GM20431 (cell line): ENCODE measurements at regions not wholly inside any gene's neighbourhood (a gene's known extent, or its start where the extent isn't known, plus 50 kb on each side); places are given as distances from the start of the nearest gene placed in this dataset.

Experiments used
- in situ Hi-C: fragments of 300-500 bp; cut with MseI, MboI; formaldehyde crosslinking; loops from one replicate; pipeline ENCODE4 v1.15.0; 2020; ENCODE audit warnings: low sequenced_read_pairs; ENCODE audit not compliant: unreplicated experiment

DNA sequence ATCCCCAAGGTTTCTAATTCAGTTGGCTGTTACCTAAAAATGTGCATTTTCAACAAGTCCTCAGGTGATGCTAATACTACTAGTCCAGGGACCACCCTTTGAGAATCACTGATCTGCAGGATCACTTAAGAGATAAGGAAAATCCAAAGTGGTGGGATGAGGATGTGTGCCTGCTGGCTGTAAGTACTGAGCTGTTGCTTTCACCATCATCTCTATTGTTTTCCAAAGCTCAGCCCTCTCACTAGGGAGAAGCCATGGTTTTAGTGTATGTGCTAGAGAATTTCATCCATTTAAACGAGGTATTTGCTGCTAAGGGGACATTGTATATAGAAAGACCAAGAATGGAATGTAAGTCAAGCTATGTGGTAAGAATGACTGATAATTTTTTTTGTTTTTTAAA lies 202.3 kb downstream of the KIF21A start:
- in situ Hi-C loops, result no loop called here

DNA sequence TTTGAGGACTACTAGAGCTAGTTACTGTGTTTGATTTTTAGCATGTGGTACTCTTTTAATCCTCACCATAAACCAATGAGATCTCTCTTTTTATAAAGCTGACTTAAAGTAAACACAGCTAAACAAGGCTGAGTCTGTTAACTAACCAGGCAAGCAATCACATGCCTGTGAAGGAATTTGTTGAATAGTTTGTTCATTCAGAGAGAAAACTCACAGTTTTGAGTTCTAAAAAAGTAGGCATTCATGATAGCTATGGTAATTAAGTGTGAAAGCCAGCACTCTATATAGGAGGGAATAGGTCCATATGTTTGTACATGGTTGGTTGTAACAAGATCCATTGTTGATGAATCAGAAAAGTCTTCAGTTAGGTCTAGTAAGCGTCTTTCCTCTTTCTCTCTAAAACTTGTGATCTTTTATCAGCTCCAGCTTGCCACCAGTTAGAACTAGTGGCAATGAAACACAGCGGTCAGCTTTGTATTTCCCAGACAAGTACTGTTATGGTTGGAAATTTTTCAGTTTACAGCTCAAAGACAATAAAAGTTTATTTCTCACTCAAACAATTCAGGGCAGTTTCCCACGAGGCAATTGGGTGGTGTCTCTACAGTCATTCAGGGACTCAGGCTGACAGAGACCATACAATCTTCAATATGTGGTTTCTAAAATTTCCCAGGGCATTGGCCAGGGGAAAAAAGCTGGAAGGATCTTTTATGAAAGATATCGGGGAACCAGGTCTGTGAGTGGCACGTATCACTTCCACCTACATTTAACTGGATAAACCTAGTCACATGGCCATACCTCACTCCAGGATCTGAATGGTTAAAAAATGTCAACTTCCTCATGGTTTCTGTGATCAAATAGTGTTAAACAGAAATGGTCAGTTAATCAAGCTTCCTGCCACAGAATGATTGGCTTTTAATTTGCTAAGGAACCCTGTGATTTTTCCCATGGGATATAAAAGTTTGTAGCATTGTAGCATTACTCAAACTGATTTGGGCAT lies 203.1 kb downstream of the KIF21A start:
- in situ Hi-C loops, result no loop called here

DNA sequence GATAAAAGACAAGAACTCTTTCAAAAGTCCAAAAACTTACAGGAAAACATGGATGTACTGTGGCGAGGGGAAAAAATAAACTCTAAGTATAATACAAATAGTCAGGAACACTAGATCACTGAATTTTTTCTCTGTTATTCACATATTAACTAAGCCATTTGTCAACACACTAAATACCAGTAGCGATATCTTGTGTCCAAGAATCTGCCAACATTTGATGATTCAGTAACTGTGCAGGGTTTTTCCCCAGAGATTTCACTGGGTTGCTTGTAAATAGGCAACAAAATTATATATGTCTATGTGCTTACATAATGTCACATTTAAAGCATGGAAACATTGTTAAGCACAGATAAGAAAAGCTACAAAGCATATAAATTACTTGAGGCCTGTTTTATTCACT lies 205.9 kb downstream of the KIF21A start:
- in situ Hi-C loops, result no loop called here

DNA sequence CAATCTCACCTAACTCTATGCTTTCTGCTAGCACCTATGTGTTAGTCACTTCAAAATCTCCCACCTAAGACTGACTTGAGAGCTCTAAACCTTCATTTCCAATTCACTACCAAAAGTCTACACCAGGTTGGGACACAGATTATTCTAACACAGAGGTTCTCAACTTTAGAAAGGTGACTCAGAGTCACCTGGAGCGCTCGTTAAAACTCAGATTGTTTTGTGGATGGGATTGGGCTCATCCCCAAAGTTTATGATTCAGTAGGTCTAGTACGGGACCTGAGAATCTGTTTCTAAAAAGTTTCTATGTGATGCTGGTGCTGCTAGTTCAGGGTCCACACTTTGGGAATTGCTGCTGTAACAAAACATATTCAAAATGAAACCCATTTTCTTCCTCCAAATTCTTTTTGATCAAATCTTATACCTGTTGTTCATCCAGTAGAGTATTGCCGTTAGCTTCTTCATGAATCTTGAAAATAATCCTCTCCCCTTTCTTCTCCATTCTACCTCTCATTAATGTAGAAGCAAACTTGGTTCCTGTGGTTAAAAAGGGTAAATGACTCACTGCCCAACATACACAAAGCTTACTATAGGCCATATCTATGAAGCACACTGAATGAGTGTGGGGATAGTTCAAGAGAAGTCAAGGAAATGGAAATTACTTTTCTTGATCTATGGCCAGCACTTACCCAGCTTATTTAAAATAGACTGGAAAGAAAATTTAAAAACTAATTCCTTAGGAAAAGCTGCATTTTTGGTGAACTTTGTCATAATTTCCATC lies 206.7 kb downstream of the KIF21A start:
- in situ Hi-C loops, result no loop called here

DNA sequence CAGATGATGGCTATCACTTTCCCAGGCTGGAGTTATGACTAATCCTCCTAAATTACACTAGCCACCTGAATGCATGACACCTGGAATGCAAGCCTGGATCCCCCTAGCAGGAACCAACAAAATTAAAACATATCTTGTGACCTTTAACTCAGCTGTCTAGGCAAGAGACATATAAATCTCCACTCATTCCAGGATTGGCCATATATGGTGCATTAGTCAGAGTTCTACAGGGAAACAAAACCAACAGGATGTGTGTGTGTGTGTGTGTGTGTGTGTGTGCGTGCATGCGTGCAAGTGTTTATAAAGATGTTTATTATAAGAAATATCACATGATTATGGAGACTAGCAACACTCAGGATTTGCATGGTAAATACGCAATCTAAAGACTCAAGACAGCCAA lies 212.8 kb downstream of the KIF21A start:
- in situ Hi-C loops, result no loop called here

DNA sequence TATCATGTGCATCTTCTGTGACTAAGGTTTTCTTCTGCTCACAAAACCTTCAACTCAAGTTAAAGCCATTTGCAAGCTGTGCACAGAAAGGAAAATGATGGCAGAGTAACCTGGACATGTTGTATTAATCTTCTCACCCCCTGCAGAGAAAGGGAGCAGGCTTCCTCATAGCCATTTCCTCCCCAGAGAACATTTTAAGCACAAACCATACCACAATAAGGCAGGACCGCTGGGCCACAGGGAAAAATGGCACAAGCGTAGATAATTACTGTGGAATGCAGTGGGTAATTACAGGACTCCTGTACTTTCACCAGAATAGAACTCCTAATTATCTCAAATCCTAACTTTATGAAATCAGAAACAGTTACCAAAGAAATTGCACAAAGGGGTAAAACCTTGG lies 215.7 kb downstream of the KIF21A start:
- in situ Hi-C loops, result no loop called here

DNA sequence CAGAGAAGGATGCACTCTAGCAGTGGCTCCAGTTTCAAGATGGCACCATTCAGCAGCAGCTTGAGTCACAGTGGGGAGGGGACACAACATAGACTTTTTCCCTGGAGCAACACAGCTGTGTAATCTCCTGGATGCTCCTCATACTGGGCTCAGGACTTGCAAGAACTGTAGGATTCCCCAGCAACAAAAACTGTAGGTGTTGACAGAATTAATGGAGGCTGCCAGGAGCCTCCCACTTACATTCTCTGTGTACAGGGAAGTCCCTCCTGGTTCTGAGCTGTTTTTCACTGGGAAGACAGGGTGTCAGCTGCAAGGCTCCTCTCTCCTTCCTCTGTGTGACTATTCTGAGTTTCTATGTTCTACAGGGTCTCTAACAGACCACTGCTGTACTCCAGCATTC lies 217.9 kb downstream of the KIF21A start:
- in situ Hi-C loops, result no loop called here

DNA sequence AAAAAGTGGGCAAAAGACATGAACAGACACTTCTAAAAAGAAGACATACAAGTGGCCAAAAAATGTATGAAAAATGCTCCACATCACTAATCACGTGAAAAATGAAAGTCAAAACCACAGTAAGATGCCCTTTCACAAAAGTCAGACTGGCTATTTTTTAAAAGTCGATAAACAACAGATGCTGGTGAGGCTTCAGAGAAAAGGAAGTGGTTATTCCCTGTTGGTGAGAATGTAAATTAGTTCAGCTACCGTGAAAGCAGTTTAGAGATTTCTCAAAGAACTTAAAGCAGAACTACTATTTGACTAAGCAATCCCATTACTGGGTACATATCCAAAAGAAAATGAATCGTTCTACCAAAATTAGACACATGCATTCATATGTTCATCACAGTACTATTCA lies 237.0 kb downstream of the KIF21A start:
- in situ Hi-C loops, result no loop called here

DNA sequence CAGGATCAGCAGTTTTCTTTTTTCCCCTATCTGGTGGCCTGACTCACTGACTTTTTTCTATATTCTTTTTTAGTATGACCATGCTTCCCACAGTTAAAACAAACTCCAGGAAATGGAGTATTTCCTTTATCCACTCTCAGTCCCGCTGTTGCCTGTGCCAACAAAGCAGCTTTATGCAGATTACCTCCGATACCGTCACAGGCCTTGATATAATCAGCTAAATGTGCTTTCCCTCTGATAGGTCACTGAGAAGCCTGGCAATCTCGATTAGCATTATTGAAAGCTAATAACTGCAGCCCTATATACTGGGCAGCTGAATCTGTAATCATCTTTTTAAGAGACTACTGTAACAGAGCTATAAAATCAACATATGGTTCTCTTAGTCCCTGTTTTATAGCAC lies 243.6 kb downstream of the KIF21A start:
- in situ Hi-C loops, result no loop called here

DNA sequence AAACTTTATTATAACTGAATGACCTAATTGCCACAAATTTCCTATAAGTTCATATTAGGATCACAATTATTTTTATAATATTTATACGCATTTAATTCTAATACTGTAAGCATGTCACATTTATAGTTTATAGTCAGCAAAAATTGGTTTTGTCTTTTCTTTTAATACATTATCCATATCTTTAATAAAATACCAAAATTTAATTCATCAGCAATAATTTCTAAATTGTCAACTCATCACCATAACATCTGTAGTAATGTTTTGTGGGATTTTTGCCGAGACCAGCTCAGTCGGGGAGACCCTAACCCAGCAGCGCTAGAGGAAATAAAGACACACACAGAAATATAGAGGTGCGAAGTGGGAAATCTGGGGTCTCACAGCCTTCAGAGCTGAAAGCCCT lies 254.2 kb downstream of the KIF21A start:
- in situ Hi-C loops, result no loop called here

DNA sequence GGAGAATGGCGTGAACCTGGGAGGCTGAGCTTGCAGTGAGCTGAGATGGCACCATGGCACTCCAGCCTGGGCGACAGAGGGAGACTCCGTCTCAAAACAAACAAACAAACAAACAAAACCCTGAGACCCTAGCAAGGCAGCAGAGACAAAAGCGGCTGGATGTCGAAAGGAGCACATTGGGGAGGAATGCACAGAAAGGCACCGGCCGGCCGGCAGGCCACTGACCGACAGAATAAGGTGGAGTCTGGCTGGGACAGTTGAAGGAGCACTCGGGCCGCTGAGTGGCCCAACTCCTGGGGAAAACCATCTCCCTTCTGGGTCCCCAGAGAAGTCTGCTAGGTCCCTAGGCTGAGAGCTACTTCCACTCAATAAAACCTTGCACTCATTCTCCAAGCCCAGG lies 256.2 kb downstream of the KIF21A start:
- in situ Hi-C loops, result no loop called here

DNA sequence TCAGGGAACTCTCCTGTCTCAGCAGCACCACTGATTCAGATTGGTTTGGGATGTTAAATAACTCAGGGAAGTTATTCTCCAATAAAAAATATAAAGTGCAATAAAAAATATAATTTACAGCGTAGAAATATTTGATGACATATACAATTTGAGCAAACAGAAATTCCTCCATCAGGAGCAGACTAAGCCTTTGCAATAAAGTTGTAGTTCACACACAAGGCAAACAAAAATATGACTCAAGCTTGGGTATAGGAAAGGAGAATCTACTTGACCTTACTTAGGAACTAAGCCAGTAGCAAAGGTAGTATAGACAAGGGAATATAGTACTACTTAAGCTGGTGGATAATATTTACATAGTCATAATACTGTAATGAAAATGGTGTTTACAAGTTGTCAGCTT lies 264.1 kb downstream of the KIF21A start:
- in situ Hi-C loops, result no loop called here

DNA sequence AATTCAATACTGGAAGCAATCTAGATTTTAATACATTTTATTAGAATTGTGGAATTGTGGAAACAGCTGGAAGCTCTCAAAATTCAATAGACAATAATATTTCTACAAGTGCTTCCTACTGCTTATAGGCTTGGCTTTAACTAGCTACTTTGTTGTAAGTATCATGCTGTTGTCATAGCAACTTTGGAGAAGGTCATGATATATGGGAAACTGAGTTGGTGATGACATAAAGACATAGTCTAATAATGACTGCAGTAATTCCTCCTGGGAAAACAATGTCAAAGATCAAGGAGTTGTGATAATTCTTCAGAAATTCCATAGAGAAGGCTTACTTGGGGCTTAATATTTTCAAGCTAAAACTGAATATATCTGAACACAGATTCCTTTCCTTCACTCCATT lies 266.6 kb downstream of the KIF21A start:
- in situ Hi-C loops, result no loop called here

DNA sequence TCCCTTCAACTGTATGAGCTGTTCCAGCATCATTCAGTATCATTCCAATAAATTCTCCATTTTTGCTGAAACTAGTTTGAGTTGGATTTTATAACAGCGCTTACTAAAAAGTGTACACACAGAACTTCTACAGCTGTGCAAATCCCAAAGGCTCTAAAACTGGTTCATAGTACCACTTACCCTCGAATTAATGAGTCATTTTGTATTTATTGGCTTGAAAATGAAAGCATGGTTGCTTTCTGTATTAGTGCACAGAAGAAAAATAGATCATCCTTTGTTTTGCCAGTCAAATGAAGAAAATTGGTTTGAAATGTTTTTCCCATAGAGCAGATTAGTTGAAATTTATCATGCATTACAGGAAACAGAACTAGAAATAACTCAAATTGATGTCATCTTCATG lies 268.3 kb upstream of the CPNE8 start:
- in situ Hi-C loops, result no loop called here

DNA sequence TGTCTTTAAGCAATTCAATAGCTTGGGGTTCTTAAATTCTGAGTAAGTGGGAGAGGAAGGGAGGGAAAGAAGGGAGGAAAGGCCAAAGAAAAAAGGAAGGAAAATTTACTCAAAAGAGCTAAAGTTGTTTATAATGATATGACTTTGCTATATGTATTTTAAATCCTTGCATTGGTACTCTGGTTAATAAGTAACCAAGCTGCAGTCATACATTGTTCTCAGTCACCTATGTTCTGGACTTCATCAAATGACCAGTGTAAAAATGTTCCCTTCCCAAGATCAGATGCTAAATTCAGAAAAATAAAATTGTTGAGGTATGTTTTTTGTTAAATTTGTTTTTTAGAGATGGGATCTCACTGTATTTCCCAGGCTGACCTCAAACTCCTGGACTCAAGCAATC lies 259.9 kb upstream of the CPNE8 start:
- in situ Hi-C loops, result no loop called here

DNA sequence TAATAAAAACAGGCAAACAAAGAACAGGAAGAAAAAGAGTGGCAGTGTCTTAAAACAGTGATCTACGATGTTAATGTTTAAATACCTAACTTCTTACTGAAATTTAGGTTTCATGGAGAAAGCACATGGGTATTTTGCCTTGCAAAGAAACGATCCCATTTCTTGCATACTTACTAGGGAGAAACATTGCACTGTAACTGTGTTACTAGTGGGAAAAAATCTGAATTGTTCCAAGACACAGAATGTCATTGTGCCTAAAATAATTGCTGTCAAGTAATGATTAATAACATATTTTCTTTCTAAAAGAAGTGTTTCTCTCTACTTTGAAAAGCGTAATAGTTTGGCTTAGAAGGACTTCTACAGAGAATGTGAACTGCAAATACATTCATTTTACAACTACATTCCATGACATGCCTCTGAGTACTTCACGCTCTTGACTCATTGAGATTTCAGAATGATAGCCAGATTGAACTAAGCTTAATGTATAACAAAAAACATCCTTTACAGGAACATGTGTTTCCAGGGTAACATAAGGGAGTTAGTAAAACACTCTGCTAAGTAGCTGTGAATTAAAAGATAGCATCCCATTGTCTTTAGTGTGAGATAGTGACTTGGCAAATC lies 256.2 kb upstream of the CPNE8 start:
- in situ Hi-C loops, result no loop called here

DNA sequence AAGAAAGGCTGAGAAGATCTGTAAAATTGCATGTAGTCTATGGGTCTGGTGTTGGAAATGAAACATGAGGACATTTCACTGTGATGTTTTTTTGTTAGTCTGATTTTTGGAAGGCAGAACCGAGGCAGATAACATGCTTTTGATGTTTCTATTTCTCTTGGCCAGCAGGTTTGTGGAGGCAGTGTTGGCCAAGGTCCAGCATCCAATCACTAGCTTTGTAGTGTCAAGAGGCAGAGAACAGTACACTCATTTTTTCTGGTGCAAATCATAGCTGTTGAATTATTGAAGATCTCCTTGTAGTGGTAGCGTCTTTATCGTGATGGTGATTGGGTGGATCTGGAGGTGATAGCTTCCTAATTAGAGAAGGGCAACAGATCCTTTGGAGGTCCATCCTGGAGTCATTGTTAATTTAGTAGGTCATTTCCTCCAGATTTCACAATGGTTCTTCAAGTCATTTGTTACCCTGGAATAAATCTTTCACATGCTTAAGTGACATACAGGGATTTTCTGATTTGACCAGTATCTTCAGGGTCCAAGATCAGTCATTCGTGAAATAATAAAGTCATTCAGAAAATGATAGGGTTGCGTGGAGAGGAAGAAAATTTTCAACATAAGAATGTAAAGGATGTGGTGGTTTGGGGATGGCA lies 252.4 kb upstream of the CPNE8 start:
- in situ Hi-C loops, result no loop called here

DNA sequence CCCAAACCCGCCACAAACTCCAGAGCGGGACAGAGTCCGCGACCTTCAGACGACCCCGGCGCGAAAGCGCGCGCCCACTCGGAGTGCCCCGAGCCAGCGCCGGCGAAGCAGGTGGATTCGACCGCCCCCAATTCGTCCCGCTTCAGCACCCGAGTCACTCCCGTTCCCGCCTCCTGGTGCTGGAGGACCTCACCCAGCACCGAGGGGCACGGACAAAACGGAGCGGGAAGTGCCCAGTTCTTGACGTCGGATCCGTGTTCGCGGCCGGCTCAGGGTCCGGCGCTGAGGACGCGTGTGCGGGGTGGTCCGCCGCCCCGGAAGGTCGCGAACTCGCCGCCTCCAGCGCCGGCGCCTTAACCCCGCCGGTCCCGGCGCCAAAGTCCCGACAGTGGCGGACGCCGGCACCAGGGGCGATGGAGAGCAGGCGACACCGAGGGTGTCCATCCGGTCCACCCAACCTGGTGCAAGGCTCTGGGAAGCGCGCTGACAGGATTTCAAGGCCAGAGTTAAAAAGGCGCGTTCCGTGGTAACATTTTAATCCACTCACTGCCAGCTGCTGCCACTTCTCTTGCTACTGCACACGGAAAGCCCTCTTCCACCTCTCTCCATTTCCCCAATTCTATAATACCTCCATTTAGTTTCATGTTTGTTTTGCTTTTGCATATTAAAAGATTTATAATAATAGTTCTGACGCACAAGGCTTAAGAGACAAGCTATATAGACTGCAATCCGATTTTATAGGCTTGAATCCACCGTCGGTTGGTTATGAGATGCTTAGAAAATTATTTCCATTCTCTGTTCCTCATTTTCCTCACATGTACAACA lies 240.0 kb upstream of the CPNE8 start:
- in situ Hi-C loops, result no loop called here

DNA sequence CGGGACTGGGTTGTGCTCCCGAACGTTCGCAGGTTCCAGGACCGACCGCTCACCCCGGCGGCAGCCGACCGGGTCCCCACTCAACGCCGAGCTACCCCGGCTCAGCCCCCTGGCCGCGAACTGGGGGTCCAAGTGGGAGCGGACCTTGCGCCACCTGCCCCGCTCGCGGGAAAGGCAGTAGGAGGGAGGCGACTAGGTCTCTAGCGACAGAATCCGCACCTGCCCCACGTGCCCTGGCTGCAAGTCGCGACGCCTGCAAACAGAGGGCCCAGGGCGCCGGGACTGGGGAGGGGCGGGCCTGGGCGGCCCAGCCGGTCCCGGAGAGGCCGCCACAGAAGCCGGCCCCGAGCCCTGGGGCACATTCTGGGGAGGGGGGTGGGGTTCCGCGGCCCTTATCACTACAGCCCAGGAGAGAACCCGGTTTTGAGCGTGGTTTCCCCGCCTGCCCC lies 239.2 kb upstream of the CPNE8 start:
- in situ Hi-C loops, result no loop called here
